Activated gamma-delta T cell treated with Interleukin-2 at 50 U/mL for 16 hours (primary cell): ENCODE measurements at regions not wholly inside any gene's neighbourhood (a gene's known extent, or its start where the extent isn't known, plus 50 kb on each side); places are given as distances from the start of the nearest gene placed in this dataset.

Experiments
- DNase-seq: peaks from one replicate; pipeline ENCODE4 v3.0.0-alpha.2; 2020

DNA sequence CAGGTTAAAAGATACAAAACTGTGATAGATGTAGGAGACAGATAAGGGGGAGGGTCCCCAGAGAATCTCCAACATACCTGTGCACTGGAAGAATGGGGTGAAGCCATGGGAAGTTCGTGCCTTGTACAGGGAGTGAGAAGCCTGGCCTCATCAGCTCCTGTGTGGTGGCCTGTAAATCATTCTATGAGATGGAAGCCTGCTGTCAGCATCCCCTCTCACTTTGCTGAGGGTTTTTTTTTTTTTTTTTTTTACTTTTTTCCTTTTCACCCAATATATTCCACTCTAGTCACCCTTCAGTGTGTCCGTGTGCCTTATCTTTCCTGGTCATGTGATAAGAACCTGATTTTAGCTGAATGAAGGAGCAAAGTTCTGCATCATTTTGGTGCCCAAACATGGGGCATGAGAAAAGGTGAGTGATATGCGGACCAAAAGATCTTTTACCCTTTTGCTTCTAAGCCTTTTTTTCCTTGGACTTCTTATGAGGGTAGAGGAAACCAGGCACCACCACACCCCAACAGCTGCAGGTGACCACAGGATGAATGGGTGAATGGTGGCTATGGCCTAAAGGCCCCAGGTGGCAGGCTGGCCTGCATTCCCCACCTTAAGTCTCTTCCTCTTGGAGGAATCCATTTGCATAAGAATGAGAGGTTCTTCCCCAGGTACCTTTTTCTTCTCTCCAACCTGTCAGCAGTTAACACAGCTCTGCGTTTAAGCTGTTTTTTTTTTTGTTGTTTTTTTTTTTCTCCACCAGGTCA is 1345.0 kb downstream of the NSUN3 start:
- no peak for DNase-seq

DNA sequence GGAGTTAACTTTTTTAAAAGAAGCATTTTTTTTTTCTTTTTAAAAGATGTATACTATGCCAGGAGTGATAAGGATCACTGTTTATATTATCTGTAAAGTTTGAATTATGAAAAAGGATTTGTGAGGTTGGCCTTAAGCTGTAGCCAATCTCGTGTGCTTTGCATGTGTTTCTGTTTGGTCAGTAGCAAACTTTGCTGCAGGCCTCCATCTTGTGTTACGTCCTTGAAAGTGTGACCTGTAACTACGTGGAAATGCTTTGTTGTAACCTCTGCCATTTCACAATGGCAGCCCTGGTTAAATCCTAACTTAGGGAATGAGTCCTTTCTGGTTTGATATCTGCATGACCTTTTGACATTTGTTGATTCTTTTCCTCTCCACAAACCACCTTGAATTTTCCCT is 1345.6 kb downstream of the NSUN3 start:
- no peak for DNase-seq

- no peak for DNase-seq
Measured at GRCh38 chr3:95418251-95418650, 1355.4 kb downstream of the NSUN3 start.

DNA sequence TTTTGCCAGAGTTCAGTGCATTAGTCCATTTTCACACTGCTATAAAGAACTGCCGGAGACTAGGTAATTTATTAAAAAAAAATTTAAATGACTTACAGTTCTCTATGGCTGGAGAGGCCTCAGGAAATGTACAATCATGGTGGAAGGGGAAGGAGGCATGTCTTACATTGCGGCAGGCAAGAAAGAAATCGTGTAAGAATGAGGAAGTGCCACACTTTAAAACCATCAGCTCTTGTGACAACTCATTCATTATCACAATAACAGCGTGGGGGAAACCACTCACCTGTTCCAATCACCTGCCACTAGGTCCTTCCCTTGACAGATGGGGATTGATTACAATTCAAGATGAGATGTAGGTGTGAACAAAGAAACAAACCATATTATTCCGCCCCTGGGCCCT is 1361.4 kb downstream of the NSUN3 start:
- no peak for DNase-seq

- no peak for DNase-seq
Measured at GRCh38 chr3:95434491-95434890, 1371.6 kb downstream of the NSUN3 start.

- no peak for DNase-seq
Measured at GRCh38 chr3:95437409-95437808, 1374.5 kb downstream of the NSUN3 start.

GRCh38 chr3:95438274-95438673 is 1375.4 kb downstream of the NSUN3 start:
- no peak for DNase-seq

- DNase-seq, result no peak
Measured at GRCh38 chr3:95442766-95443165, 1371.6 kb upstream of the EPHA6 start.

- no peak for DNase-seq
Measured at GRCh38 chr3:95449841-95450240, 1364.6 kb upstream of the EPHA6 start.

GRCh38 chr3:95453242-95453641 is 1361.2 kb upstream of the EPHA6 start:
- no peak for DNase-seq

DNA sequence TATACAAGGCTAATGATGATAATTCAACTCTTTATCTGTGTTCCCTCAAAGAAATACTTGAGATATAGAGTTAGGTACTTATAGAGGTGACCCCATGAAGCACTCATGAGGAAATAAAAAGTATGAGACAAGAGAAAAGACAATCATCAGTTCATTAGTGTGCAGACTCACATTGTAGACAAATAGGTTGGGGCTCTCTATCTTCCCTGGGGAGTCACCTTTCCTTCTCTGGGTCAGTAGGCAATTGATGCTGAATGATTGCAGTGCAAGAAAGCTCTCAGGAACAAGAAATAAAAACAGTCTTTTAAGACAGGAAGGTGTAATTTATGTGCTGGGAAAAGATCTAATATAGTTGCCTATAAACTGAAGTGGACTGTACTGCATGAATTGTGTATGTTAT is 1357.6 kb upstream of the EPHA6 start:
- DNase-seq, result no peak

GRCh38 chr3:95459706-95460105 is 1354.7 kb upstream of the EPHA6 start:
- no peak for DNase-seq

DNA sequence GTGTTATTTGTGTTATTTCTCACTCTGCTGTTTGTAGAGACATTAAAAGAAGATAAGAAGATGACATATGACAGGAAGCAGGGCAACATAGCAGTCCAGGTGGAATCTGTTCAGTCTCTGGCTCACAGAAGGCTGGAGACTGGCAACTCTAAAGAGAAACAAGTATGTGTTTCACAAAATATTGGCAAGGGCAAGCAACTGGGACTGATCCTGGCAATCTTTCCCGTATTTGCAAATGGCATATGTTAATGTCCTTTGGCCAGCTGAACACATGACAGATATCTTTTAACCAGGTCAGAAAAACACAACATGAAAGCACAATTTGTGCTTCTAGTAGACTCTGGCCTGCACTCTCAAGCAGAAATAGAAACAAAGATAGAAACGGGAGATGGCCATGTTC is 1354.1 kb upstream of the EPHA6 start:
- no peak for DNase-seq

DNA sequence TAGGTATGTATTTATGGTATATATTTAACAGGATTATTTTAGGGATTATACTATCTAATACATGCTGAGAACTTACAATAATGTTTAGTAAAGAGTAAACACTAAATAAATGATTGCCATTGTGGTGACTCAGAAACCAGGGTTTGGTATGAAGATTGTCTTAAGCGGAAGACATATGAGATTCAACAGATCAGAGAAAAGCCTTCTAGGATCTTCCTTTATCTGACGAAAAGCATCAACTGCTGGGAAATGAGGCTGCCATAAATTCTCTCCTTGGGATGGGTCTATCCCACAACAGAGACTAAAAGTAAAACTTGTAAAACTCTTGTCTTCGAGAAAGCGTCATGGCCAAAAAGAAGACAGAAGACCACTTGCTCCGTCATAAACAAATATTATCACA is 1352.2 kb upstream of the EPHA6 start:
- no peak for DNase-seq

DNA sequence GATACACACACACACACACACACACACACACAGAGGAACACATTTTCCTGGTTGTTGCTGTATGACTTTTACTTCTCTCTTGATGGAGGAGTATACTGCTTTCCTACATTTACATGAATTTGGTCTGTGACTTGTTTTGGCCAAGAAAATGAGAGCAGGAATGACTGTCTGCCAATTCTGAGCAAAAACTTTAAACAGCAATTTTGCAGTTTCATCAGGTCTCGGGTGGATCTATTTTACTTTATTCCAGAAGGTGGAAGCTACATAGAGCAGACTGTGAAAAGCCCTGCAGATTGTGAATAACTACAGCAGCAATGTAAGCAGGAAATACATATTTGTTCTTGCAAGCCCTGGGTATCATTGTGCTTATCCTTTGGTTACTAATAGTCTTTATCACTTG is 1350.0 kb upstream of the EPHA6 start:
- no peak for DNase-seq

DNA sequence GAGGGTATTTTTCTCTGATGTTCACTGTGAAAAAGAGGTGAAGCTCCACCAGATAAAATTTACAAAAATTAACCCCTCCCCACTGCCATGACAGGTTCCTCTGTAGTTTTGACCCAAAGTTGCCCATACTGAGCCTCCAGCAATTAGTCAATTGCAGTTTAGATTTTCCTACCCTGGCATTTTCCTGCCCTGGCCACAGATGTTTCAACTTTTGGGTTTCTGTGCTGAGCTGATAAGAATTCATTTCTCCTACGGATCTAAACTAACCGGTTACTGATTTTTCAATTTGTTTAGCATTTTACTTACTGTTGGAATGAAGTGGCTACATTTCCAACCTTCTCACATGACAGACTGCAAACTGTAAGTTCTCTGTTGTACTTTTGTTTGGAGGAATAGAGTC is 1346.1 kb upstream of the EPHA6 start:
- DNase-seq, result no peak

DNA sequence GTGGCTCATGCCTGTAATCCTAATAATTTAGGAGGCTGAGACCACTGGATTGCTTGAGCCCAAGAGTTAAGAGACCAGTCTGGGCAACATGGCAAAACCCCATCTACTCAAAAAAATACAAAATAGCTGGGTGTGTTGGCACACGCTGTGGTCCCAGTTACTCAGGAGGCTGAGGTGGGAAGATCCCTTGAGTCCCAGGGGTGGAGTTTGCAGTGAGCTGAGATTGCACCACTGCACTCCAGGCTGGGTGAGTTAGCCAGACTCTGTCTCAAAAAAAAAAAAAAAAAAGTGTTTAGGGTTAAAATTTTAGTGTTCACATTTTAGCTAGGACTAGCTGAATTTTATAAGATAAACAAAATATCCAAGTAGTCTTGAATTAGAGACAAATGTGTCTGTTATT is 1340.1 kb upstream of the EPHA6 start:
- no peak for DNase-seq

- DNase-seq, result no peak
Measured at GRCh38 chr3:95476534-95476933, 1337.9 kb upstream of the EPHA6 start.

- DNase-seq, result no peak
Measured at GRCh38 chr3:95506174-95506573, 1308.2 kb upstream of the EPHA6 start.

GRCh38 chr3:95508124-95508523 is 1306.3 kb upstream of the EPHA6 start:
- DNase-seq, result no peak

DNA sequence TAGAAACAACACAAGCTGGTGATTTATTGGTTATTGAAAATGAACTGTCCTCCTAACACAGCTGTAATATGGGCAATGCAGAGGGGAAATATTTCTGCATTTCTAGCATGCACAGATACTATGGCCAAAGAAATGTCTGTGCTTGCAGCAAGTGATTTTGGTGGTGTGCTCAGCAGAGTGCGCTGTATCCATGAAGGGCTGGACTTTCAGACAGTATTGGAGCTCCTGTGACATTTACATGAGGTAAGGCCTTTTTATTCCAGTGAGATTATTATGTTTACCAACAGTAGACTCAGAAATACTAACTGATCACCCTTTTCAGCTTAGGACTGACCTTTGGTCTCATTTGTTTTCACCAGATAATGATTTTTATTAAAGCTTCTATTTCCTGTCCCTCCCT is 1302.6 kb upstream of the EPHA6 start:
- DNase-seq, result no peak

DNA sequence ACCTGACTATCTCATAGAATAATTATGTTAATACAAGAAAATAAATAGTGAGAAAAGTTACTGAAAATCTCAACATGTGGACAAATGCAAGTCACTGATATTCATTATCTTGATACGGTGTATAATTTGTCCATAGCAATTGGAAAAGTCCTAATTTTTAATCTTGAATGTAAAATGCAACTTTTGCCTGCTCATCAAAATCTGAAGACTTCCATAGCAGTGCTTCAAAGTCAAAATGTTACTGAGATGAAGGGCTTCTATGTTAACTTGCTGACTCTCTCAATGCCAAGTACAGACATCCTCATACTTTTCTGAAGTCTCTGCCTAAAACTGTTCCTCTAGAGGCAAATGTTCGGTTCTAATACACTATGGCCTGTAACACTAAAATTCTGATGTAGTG is 1300.1 kb upstream of the EPHA6 start:
- DNase-seq, result no peak

DNA sequence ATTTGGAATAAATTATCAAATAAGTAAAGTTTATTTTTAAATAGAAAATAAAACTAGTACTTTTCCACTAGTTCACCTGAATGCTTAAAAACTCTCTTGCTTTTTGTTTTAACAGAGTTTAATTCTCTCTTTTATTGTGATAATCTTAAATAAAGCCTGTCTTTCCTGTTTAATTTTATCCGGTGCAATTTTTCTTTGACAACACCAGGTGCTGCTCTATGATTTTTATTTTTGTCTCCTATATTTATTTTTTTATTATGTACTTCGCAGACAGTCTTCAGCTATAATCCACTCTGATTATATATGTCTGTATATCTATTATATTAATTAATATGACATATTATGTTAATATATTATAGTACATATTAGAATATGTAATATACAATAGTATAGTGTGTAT is 1293.0 kb upstream of the EPHA6 start:
- no peak for DNase-seq

DNA sequence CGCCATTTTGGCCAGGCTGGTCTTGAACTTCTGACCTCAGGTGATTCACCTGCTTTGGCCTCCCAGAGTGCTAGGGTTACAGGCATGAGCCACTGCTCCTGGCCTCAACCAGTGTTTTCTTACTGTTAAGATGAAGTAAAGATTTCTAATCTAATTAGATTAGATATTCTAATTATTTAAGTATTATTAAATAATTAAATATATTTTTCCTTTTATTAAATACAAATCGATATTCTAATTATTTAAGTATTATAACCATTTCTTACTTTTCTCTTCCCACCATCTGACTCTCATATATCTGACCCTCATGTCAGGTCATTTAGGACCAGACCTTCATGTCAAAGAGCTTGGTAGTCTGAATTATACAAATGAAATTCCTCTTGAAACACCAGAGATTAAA is 1291.9 kb upstream of the EPHA6 start:
- no peak for DNase-seq

DNA sequence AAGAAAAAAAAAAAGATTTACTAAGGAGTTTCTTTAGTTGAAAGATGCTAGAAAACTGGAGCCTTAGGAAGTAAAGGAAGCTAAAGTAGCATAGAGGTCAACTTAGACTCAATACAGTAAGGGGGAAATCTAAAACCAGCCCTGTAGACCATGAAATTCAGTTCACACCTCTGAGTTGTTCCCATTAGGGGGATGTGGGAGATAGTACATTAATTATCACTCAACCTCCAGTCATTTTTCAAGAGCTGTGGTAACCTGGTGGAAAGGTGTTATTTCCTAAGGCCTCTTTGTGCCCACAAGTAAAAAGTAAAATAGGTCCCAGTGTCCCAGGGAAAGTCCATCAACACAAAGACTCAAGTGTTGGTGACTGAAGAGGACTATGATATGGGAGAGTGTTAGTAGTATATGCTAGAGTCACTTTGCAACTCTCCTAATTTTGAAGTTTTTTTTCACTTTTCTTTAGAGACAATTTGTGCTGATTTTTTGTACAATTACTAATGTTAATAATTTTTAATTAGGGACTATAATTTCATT is 1274.4 kb upstream of the EPHA6 start:
- no peak for DNase-seq
